ENCODE measurements at regions not wholly inside any gene's neighbourhood (a gene's known extent, or its start where the extent isn't known, plus 50 kb on each side); places are given as distances from the start of the nearest gene placed in this dataset.
"Not testable (repeated sequence)": the region's sequence is repeated elsewhere in the genome, so short reads cannot be mapped to it uniquely, and the experiment has no call there.

GRCh38 chr7:93830141-93830925 is 60.2 kb downstream of the TFPI2 start:
- DNase-seq (ENCODE audit: low spot score) = no peak

- DNase-seq (ENCODE audit: low spot score) = no peak
These were observed 62.3 kb downstream of the TFPI2 start for GRCh38 chr7:93828260-93828659.

- no peak for DNase-seq (ENCODE audit: low spot score)
These were observed 66.9 kb downstream of the TFPI2 start for GRCh38 chr7:93823621-93824020.

GRCh38 chr7:93821463-93821862 is 69.1 kb downstream of the TFPI2 start:
- DNase-seq (ENCODE audit: low spot score) = no peak

- no peak for DNase-seq (ENCODE audit: low spot score)
These were observed 70.9 kb downstream of the TFPI2 start for GRCh38 chr7:93819699-93820098.

- DNase-seq (ENCODE audit: low spot score) = no peak
These were observed 73.0 kb downstream of the TFPI2 start for GRCh38 chr7:93817526-93817925.

- no peak for DNase-seq (ENCODE audit: low spot score)
These were observed 73.5 kb downstream of the TFPI2 start for GRCh38 chr7:93817004-93817403.

- DNase-seq (ENCODE audit: low spot score) = no peak
These were observed 77.0 kb downstream of the TFPI2 start for GRCh38 chr7:93813514-93813913.

GRCh38 chr7:93812061-93812460 is 78.5 kb downstream of the TFPI2 start:
- DNase-seq (ENCODE audit: low spot score) = no peak

- no peak for DNase-seq (ENCODE audit: low spot score)
These were observed 79.4 kb downstream of the TFPI2 start for GRCh38 chr7:93811198-93811597.

- DNase-seq (ENCODE audit: low spot score) = no peak
These were observed 80.0 kb downstream of the TFPI2 start for GRCh38 chr7:93810561-93810960.

- no peak for DNase-seq (ENCODE audit: low spot score)
These were observed 85.8 kb downstream of the TFPI2 start for GRCh38 chr7:93804726-93805125.

- no peak for DNase-seq (ENCODE audit: low spot score)
These were observed 90.7 kb downstream of the TFPI2 start for GRCh38 chr7:93799750-93800357.

- not testable (repeated sequence) for DNase-seq (ENCODE audit: low spot score)
These were observed 97.4 kb downstream of the TFPI2 start for GRCh38 chr7:93793084-93793697.

- DNase-seq (ENCODE audit: low spot score) = no peak
These were observed 111.4 kb downstream of the TFPI2 start for GRCh38 chr7:93779115-93779514.

- DNase-seq (ENCODE audit: low spot score) = no peak
These were observed 112.2 kb downstream of the TFPI2 start for GRCh38 chr7:93778384-93778783.

- no peak for DNase-seq (ENCODE audit: low spot score)
These were observed 117.1 kb downstream of the TFPI2 start for GRCh38 chr7:93773446-93773845.

- DNase-seq (ENCODE audit: low spot score) = no peak
These were observed 125.1 kb downstream of the TFPI2 start for GRCh38 chr7:93765475-93765874.

- DNase-seq (ENCODE audit: low spot score) = no peak
These were observed 131.9 kb downstream of the TFPI2 start for GRCh38 chr7:93758631-93759030.

- DNase-seq (ENCODE audit: low spot score) = no peak
These were observed 133.1 kb downstream of the TFPI2 start for GRCh38 chr7:93757426-93757825.

- no peak for DNase-seq (ENCODE audit: low spot score)
These were observed 133.7 kb downstream of the TFPI2 start for GRCh38 chr7:93756890-93757289.

GRCh38 chr7:93751421-93751820 is 139.1 kb downstream of the TFPI2 start:
- DNase-seq (ENCODE audit: low spot score) = no peak

- DNase-seq (ENCODE audit: low spot score) = no peak
These were observed 139.6 kb downstream of the TFPI2 start for GRCh38 chr7:93750986-93751385.

Measured in HuH-7 (cell line).